Activated T-cell treated with anti-CD3 and anti-CD28 coated beads, Interleukin-2, amount 50 U/mL, for 72 hours (primary cell): ENCODE measurements at regions not wholly inside any gene's neighbourhood (a gene's known extent, or its start where the extent isn't known, plus 50 kb on each side); places are given as distances from the start of the nearest gene placed in this dataset.

Experiments
- ATAC-seq, 2 donors: fragments of 150-1000 bp; cut with Tn5 transposase; replicated peaks in 1 of 2; 2 replicates each; pipeline ENCODE4 v1.10.0; 2021; ENCODE audit warnings: moderate library complexity in 2 of 2, mild to moderate bottlenecking in 1 of 2
- DNase-seq, 2 donors: peaks; one replicate each; pipeline ENCODE4 v3.0.0; 2021 to 2022; ENCODE audit warnings: mixed read lengths in 1 of 2
- H3K27ac Mint-ChIP-seq: one replicate; pipeline ENCODE4 v1.8.0; 2022; ENCODE audit warnings: mild to moderate bottlenecking, moderate library complexity, mixed read lengths
- H3K27me3 Mint-ChIP-seq: one replicate; pipeline ENCODE4 v1.8.0; 2022; ENCODE audit warnings: low read depth, mixed read lengths
- H3K36me3 Mint-ChIP-seq, 2 donors: one replicate each; pipeline ENCODE4 v1.8.0; 2022; ENCODE audit warnings: mixed read lengths in 2 of 2, mild to moderate bottlenecking in 1 of 2; ENCODE audit not compliant: insufficient read depth in 2 of 2
- H3K4me1 Mint-ChIP-seq: one replicate; pipeline ENCODE4 v1.8.0; 2022; ENCODE audit warnings: low read depth, mixed read lengths
- H3K4me3 Mint-ChIP-seq, 2 donors: one replicate each; pipeline ENCODE4 v1.8.0; 2022; ENCODE audit warnings: mild to moderate bottlenecking in 2 of 2, mixed read lengths in 2 of 2, moderate library complexity in 2 of 2
- H3K9me3 Mint-ChIP-seq, 2 donors: one replicate each; pipeline ENCODE4 v1.8.0; 2022; ENCODE audit warnings: mixed read lengths in 2 of 2

DNA sequence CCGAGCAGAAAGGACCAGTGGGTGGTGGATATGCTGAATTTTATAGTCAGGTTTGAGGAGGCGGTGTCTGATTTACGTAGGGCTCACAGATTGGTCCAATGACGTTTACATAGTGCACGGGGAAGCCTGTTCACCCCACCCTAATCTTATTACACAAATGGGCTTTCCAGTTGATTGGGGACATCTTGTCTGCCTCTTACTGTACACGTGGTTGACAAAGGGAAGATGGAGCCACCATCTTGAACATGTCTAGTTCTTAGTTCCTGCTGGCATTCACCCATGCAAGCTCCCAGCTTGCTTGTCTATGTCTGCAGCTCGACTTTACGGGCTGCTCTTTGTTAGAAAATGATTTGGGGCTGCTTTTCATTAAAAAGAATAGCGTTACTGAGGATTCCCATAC, 332.0 kb upstream of the SLCO3A1 start:
- Mint-ChIP-seq H3K36me3 (no peaks in the 10 kb centered on the region), H3K9me3 (peaks cover 0 to 1% of the 10 kb centered on the region in 2 donors), H3K4me1 (peaks cover 30% of the 10 kb centered on the region), H3K27ac (no peak overlapping the region), H3K4me3 (no peak overlapping the region), H3K27me3 (no peaks in the 10 kb centered on the region)
- no peak for ATAC-seq
- DNase-seq: no peak

GRCh38 chr15:91521996-91522395, 331.5 kb upstream of the SLCO3A1 start:
- H3K36me3 Mint-ChIP-seq: no peaks in the 10 kb centered on the region
- H3K4me1 Mint-ChIP-seq: peaks cover 34% of the 10 kb centered on the region
- no peak for DNase-seq
- H3K27me3 Mint-ChIP-seq: no peaks in the 10 kb centered on the region
- no peak overlapping the region for H3K4me3 Mint-ChIP-seq
- no peak overlapping the region for H3K27ac Mint-ChIP-seq
- ATAC-seq: peak; percentile 61 to 82
- peaks cover 0 to 1% of the 10 kb centered on the region in 2 donors for H3K9me3 Mint-ChIP-seq

- Mint-ChIP-seq H3K9me3 (peaks cover 0 to 1% of the 10 kb centered on the region in 2 donors), H3K4me3 (no peak overlapping the region), H3K4me1 (peaks cover 34% of the 10 kb centered on the region), H3K36me3 (no peaks in the 10 kb centered on the region), H3K27me3 (no peaks in the 10 kb centered on the region), H3K27ac (no peak overlapping the region)
- DNase-seq (no peak), ATAC-seq (peak in 1 of 2 donors; percentile 48)
These were observed 330.7 kb upstream of the SLCO3A1 start for GRCh38 chr15:91522605-91523332.

DNA sequence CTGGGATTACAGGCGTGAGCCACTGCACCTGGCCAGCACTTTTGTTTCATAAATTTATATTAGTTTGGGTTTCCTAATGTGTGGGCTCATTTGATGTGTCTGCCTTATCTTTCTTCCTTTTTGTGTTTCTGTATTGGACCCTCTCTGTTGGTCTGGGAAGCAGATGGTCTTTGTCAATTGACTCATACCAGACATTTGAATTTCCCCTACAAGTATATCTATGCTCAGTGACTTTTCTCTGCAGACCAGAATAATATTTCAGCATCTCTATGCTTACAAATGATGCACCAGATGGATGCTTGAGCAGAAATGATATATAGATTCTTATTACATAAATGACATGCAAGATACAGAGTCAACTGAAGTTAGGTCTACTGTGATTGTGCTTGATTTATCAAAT, 329.9 kb upstream of the SLCO3A1 start:
- H3K9me3 Mint-ChIP-seq: peaks cover 0 to 1% of the 10 kb centered on the region in 2 donors
- H3K27me3 Mint-ChIP-seq: no peaks in the 10 kb centered on the region
- H3K27ac Mint-ChIP-seq: no peak overlapping the region
- ATAC-seq (no peak), DNase-seq (no peak)
- H3K36me3 Mint-ChIP-seq: no peaks in the 10 kb centered on the region
- no peak overlapping the region for H3K4me3 Mint-ChIP-seq
- H3K4me1 Mint-ChIP-seq: peaks cover 34% of the 10 kb centered on the region

DNA sequence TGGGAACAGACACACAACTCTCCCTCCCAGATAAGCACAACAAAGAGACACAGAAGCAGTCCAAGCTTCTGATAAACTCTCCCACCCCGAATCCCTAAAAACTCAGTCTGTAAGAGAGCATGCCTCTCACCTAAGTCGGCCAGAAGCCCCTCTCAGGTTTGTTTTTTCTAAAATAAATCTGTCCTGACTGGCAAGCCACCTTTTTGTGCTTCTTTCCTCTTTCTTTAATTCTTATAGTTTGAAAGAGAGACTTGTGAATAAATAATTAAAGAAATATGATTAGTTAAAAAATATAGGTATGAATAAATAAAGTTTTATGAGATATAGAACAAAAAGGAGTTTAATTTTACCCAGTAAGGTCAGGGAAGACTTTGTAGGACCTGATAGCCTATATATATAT, 329.0 kb upstream of the SLCO3A1 start:
- H3K27me3 Mint-ChIP-seq: no peaks in the 10 kb centered on the region
- H3K36me3 Mint-ChIP-seq: no peaks in the 10 kb centered on the region
- ATAC-seq (no peak), DNase-seq (no peak)
- peaks cover 41% of the 10 kb centered on the region for H3K4me1 Mint-ChIP-seq
- H3K27ac Mint-ChIP-seq: no peak overlapping the region
- peaks cover 0 to 1% of the 10 kb centered on the region in 2 donors for H3K9me3 Mint-ChIP-seq
- H3K4me3 Mint-ChIP-seq: no peak overlapping the region

DNA sequence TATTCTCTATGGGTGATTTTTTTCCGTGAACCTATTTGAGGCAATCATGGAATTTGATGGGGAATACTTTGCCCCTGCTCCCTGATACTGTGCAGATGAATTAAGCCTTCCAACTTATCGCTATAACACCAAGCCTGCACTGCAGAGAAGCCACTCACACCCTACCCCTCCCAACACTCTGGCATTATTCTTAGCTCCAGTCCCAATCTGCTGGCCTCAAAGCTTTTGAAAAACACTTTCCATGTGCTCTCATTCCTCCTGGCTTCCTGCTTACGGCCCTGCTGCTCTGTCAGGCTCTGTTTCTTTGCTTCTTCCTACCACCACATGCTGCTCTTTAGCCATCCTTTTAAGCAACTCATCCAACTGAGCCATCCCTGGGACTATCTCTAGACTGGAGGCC, 327.8 kb upstream of the SLCO3A1 start:
- no peak for DNase-seq
- ATAC-seq: no peak
- Mint-ChIP-seq H3K27me3 (no peaks in the 10 kb centered on the region), H3K36me3 (no peaks in the 10 kb centered on the region), H3K27ac (no peak overlapping the region), H3K4me3 (no peak overlapping the region), H3K9me3 (peaks cover 0 to 1% of the 10 kb centered on the region in 2 donors), H3K4me1 (peaks cover 45% of the 10 kb centered on the region)

DNA sequence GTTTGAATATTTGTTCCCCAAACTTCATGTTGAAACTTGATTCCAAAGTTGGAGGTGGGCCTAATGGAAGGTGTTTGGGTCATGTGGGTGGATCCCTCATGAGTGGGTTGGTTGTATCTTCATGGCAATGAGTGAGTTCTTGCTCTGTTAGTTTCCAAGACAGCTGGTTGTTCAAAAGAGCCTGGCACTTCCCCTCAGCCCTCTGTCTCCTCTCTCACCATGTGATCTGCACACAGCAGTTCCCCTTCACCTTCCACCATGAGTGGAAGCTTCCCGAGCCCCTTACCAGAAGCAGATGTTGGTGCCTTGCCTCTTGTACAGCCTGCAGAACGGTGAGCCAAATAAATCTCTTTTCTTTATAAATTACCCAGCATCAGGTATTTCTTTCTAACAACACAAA, 327.1 kb upstream of the SLCO3A1 start:
- ATAC-seq (no peak), DNase-seq (no peak)
- no peak overlapping the region for H3K27ac Mint-ChIP-seq
- peaks cover 45% of the 10 kb centered on the region for H3K4me1 Mint-ChIP-seq
- no peaks in the 10 kb centered on the region for H3K36me3 Mint-ChIP-seq
- no peaks in the 10 kb centered on the region for H3K9me3 Mint-ChIP-seq
- H3K4me3 Mint-ChIP-seq: no peak overlapping the region
- H3K27me3 Mint-ChIP-seq: no peaks in the 10 kb centered on the region

DNA sequence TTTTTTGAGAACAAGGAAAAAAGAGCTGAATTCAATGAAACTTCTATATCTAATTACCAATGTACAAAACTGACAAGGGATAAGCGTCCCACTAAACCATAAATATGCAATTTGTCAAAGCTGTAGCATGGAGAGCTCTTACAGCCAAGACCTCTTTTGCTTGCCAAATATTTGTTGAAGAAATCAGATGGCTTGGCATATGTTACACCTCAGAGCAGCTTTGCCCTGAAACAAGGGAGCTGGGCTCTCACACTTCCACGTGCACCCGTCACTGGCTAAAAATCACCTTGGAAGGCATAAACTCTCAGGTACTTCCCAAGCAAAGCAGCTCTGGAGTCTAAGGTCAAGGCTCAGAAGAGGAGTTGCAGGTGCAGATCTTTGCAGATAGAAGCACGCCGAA, 324.7 kb upstream of the SLCO3A1 start:
- H3K9me3 Mint-ChIP-seq: no peaks in the 10 kb centered on the region
- H3K4me3 Mint-ChIP-seq: no peak overlapping the region
- H3K27ac Mint-ChIP-seq: no peak overlapping the region
- DNase-seq (no peak), ATAC-seq (no peak)
- no peaks in the 10 kb centered on the region for H3K36me3 Mint-ChIP-seq
- no peaks in the 10 kb centered on the region for H3K27me3 Mint-ChIP-seq
- peaks cover 23% of the 10 kb centered on the region for H3K4me1 Mint-ChIP-seq

GRCh38 chr15:91529534-91529933, 324.0 kb upstream of the SLCO3A1 start:
- no peaks in the 10 kb centered on the region for H3K36me3 Mint-ChIP-seq
- no peak overlapping the region for H3K4me3 Mint-ChIP-seq
- DNase-seq (no peak), ATAC-seq (peak in 1 of 2 donors; percentile 38)
- H3K27me3 Mint-ChIP-seq: no peaks in the 10 kb centered on the region
- no peak overlapping the region for H3K27ac Mint-ChIP-seq
- H3K9me3 Mint-ChIP-seq: no peaks in the 10 kb centered on the region
- peaks cover 16% of the 10 kb centered on the region for H3K4me1 Mint-ChIP-seq

GRCh38 chr15:91530279-91530678, 323.2 kb upstream of the SLCO3A1 start:
- H3K4me1 Mint-ChIP-seq: peaks cover 16% of the 10 kb centered on the region
- no peaks in the 10 kb centered on the region for H3K27me3 Mint-ChIP-seq
- DNase-seq: no peak
- H3K9me3 Mint-ChIP-seq: no peaks in the 10 kb centered on the region
- H3K4me3 Mint-ChIP-seq: no peak overlapping the region
- ATAC-seq: no peak
- H3K27ac Mint-ChIP-seq: no peak overlapping the region
- no peaks in the 10 kb centered on the region for H3K36me3 Mint-ChIP-seq

- H3K4me1 Mint-ChIP-seq: peaks cover 16% of the 10 kb centered on the region
- H3K27ac Mint-ChIP-seq: no peak overlapping the region
- no peaks in the 10 kb centered on the region for H3K9me3 Mint-ChIP-seq
- ATAC-seq: no peak
- H3K27me3 Mint-ChIP-seq: no peaks in the 10 kb centered on the region
- DNase-seq: no peak
- no peaks in the 10 kb centered on the region for H3K36me3 Mint-ChIP-seq
- H3K4me3 Mint-ChIP-seq: no peak overlapping the region
These were observed 322.4 kb upstream of the SLCO3A1 start for GRCh38 chr15:91530956-91531582.

- peaks cover 6% of the 10 kb centered on the region for H3K4me1 Mint-ChIP-seq
- H3K4me3 Mint-ChIP-seq: no peak overlapping the region
- no peaks in the 10 kb centered on the region for H3K36me3 Mint-ChIP-seq
- ATAC-seq (no peak), DNase-seq (no peak)
- H3K27ac Mint-ChIP-seq: no peak overlapping the region
- no peaks in the 10 kb centered on the region for H3K27me3 Mint-ChIP-seq
- H3K9me3 Mint-ChIP-seq: no peaks in the 10 kb centered on the region
These were observed 319.3 kb upstream of the SLCO3A1 start for GRCh38 chr15:91534235-91534634.

- Mint-ChIP-seq H3K27me3 (no peaks in the 10 kb centered on the region), H3K9me3 (no peaks in the 10 kb centered on the region), H3K36me3 (no peaks in the 10 kb centered on the region), H3K4me1 (no peaks in the 10 kb centered on the region), H3K27ac (no peak overlapping the region), H3K4me3 (no peak overlapping the region)
- ATAC-seq (no peak), DNase-seq (no peak)
These were observed 318.5 kb upstream of the SLCO3A1 start for GRCh38 chr15:91534976-91535375.
